Astrocyte (in vitro differentiated cells and primary cell): ENCODE measurements at regions not wholly inside any gene's neighbourhood (a gene's known extent, or its start where the extent isn't known, plus 50 kb on each side); places are given as distances from the start of the nearest gene placed in this dataset.

Source experiments
- CTCF ChIP-seq: IDR thresholded peaks from 2 replicates; pipeline ENCODE4 v1.5.1; 2011; ENCODE audit warnings: low read depth, mild to moderate bottlenecking, inconsistent platforms, low read length, moderate library complexity; ENCODE audit not compliant: insufficient read depth
- EZH2 ChIP-seq: IDR thresholded peaks from 2 replicates; pipeline ENCODE4 v1.6.1; 2012; ENCODE audit warnings: mild to moderate bottlenecking, low read length, inconsistent platforms; ENCODE audit not compliant: insufficient read depth

GRCh38 chr6:156107624-156108101 is 652.0 kb upstream of the NOX3 start:
- TF ChIP-seq CTCF (no peak), EZH2 (no peak)
